Stomach smooth muscle (tissue), 2 donors: ENCODE measurements at regions not wholly inside any gene's neighbourhood (a gene's known extent, or its start where the extent isn't known, plus 50 kb on each side); places are given as distances from the start of the nearest gene placed in this dataset.

Experiments
- H3K27ac ChIP-seq: one replicate; pipeline ENCODE4 v1.7.0; 2013; ENCODE audit warnings: mild to moderate bottlenecking, low read length, inconsistent platforms
- H3K27me3 ChIP-seq, 2 donors: one replicate each; pipeline ENCODE4 v1.7.0; 2013; ENCODE audit warnings: low read length in 2 of 2; ENCODE audit not compliant: insufficient read depth in 2 of 2, control insufficient read depth in 1 of 2
- H3K36me3 ChIP-seq, 2 donors: one replicate each; pipeline ENCODE4 v1.7.0; 2013; ENCODE audit warnings: low read length in 2 of 2; ENCODE audit not compliant: control insufficient read depth in 2 of 2, insufficient read depth in 2 of 2
- H3K4me1 ChIP-seq: one replicate; pipeline ENCODE4 v1.7.0; 2013; ENCODE audit warnings: low read length; ENCODE audit not compliant: control insufficient read depth, insufficient read depth
- H3K4me3 ChIP-seq, 2 donors: one replicate each; pipeline ENCODE4 v1.7.0; 2013; ENCODE audit warnings: low read length in 2 of 2
- H3K9ac ChIP-seq, 2 donors: one replicate each; pipeline ENCODE4 v1.7.0; 2013; ENCODE audit warnings: low read length in 2 of 2, mild to moderate bottlenecking in 1 of 2
- H3K9me3 ChIP-seq, 2 donors: one replicate each; pipeline ENCODE4 v1.7.0; 2013; ENCODE audit warnings: low read length in 2 of 2; ENCODE audit not compliant: control insufficient read depth in 2 of 2
- donor health status: healthy.
- donor health status: Pancreatic carcinoma.

GRCh38 chr1:168917796-168918195 is 188.7 kb upstream of the ATP1B1 start:
- Histone ChIP-seq H3K27me3 (no peaks in the 10 kb centered on the region), H3K4me3 (no peak overlapping the region), H3K9me3 (no peaks in the 10 kb centered on the region), H3K9ac (no peak overlapping the region), H3K4me1 (no peaks in the 10 kb centered on the region), H3K27ac (no peak overlapping the region), H3K36me3 (no peaks in the 10 kb centered on the region)

DNA sequence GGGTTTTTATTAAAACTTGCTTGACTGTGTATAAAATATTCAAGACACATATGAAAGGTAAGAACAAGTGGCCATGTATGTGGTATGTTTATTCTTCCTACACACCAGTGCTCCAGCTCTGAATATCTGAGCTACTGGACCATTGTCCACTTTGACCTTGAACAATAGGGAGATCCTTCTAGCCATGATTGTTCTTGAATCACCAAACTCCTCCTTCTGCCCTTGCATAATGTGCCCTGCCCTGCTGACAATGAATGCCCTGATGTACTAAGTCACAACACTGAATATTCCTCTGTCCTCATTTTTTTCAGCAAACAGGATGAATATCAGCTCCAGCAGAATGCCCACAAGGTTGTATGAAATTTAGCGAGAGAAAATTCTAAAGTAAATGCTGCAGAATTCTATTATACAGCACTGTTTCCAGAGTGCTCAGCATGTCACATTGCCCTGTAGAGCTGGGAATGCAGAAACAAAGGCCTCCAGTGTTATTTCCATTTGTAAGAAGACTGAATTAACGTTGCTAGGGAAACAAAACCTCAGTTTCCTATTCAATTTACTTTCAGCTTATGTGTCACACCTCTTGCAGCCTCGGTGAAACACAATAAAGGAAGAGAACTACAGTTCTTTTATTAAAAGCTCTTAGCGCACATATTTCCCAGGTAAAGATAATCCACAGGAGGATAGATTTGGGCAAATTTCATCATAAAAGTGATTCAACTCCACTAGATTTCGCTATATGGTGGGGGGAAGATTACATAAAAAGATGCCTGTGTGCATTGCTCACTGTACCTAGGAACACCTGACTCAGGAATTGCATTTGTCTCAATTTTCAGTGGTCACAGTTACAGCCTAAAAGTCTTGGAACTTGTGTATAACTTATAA is 187.4 kb upstream of the ATP1B1 start:
- H3K36me3 ChIP-seq, result no peaks in the 10 kb centered on the region
- H3K27ac ChIP-seq, result no peak overlapping the region
- no peaks in the 10 kb centered on the region for H3K27me3 ChIP-seq
- H3K4me1 ChIP-seq, result no peaks in the 10 kb centered on the region
- H3K9me3 ChIP-seq, result no peaks in the 10 kb centered on the region
- no peak overlapping the region for H3K4me3 ChIP-seq
- H3K9ac ChIP-seq, result no peak overlapping the region

DNA sequence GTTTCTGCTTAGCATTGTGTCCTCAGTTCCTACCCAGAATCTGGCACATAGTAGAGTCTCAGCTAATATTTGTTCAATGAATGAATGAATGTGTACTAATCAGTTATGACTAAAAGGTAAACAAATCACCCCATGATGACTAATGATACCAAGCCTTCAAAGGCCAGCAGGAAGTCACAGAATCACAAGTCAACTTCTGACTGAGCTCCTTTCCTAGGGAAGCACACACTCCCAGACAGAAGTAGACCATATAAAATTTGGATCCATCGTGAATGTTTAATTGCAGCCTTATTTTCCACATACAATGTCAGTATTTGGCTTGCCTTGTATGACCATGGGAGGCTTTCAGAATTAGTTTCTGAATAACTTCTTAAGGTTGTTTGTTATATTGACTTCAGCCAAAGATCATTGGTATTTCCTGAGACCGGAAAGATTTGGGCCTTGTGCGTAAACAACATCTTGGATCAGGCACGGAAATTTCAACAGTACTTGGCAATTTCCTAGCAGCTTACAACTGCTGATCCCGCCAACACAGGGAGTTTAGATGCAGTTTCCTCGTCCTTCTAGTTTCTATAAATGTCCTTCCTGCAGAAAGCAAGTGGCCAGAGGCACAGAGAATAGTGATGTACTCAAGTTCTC is 185.9 kb upstream of the ATP1B1 start:
- Histone ChIP-seq H3K9me3 (no peaks in the 10 kb centered on the region), H3K36me3 (no peaks in the 10 kb centered on the region), H3K9ac (no peak overlapping the region), H3K4me3 (no peak overlapping the region), H3K27ac (no peak overlapping the region), H3K4me1 (no peaks in the 10 kb centered on the region), H3K27me3 (no peaks in the 10 kb centered on the region)

GRCh38 chr1:168921629-168922028 is 184.9 kb upstream of the ATP1B1 start:
- no peaks in the 10 kb centered on the region for H3K9me3 ChIP-seq
- no peak overlapping the region for H3K9ac ChIP-seq
- H3K27me3 ChIP-seq, result no peaks in the 10 kb centered on the region
- H3K36me3 ChIP-seq, result no peaks in the 10 kb centered on the region
- no peak overlapping the region for H3K27ac ChIP-seq
- H3K4me1 ChIP-seq, result no peaks in the 10 kb centered on the region
- H3K4me3 ChIP-seq, result peak overlapping the region in 1 of 2 donors; percentile 9

DNA sequence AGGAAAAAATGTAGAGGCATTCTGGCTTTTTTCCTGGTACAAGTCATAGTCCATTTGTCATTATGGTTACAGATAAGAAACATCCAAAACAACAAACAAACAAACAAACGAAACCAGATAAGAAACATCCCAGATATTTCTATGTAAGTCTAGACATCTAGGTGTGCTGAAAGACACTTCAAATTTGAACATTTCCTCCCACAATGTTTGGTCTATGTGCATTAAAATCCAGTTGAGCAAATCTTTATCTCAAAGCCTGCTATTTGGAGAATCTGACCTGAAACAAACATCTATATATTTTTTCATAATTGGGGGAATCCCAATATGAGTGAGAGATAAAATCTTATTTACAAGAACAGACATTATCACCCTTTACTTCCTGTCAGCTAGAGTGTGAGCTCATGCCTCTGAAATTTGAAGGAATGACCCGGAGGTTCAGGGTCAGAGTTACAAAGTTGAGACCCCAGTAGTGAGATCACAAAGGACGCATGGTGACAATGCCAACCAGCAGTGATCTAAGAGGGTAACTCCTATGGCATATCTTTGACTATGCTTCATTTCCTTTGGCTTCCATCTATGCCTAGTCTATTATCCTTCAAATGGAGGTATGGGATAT is 182.9 kb upstream of the ATP1B1 start:
- no peaks in the 10 kb centered on the region for H3K36me3 ChIP-seq
- no peak overlapping the region for H3K27ac ChIP-seq

DNA sequence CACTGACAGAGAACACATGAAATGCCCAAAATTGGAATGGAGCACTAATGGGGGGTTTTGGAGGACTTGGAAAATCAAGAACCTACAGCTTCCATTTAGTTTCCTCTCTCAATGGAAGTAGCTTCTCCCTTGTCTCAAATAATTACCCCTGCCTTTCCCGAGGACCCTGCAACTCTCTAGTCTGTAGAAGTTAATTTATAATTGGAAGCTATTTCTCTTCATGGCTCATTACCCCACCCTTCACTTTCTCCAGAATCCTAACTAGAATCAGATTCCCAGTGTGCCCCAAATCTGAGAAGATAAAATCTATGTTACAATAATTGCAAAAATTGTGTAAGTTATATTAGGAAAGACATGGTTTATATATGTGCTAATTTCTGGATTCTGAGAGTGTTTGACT is 181.5 kb upstream of the ATP1B1 start:
- H3K4me1 ChIP-seq, result no peaks in the 10 kb centered on the region
- H3K27ac ChIP-seq, result no peak overlapping the region
- H3K9me3 ChIP-seq, result no peaks in the 10 kb centered on the region
- no peaks in the 10 kb centered on the region for H3K27me3 ChIP-seq
- no peaks in the 10 kb centered on the region for H3K36me3 ChIP-seq
- H3K4me3 ChIP-seq, result no peak overlapping the region
- H3K9ac ChIP-seq, result no peak overlapping the region

More for the DNA sequence above, 182.9 kb upstream of the ATP1B1 start:
- H3K9ac ChIP-seq, result no peak overlapping the region
- no peaks in the 10 kb centered on the region for H3K27me3 ChIP-seq
- no peak overlapping the region for H3K4me3 ChIP-seq
- no peaks in the 10 kb centered on the region for H3K9me3 ChIP-seq
- H3K4me1 ChIP-seq, result no peaks in the 10 kb centered on the region

GRCh38 chr1:168926236-168926635 is 180.3 kb upstream of the ATP1B1 start:
- Histone ChIP-seq H3K9ac (no peak overlapping the region), H3K9me3 (no peaks in the 10 kb centered on the region), H3K4me1 (no peaks in the 10 kb centered on the region), H3K27me3 (no peaks in the 10 kb centered on the region), H3K27ac (no peak overlapping the region), H3K36me3 (no peaks in the 10 kb centered on the region), H3K4me3 (no peak overlapping the region)

DNA sequence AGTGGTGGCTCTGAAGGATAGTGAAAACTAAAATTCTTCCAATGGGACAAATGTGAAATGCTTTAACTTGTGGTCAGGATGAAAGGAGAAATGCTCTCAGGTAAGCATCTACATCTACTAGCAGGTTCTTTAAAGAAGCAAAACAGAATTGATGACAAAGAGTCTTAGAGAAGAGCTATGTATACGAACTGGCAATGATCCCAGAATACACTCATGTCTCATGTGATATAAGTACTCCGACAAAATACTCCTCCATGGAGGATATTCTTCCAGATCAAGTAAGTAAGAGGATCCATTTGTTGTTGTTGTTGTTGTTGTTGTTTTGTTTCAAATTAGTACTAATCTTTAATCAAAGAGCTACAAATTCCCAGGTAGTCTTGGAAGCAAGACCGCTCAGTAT is 174.0 kb upstream of the ATP1B1 start:
- Histone ChIP-seq H3K36me3 (no peaks in the 10 kb centered on the region), H3K27ac (no peak overlapping the region), H3K4me3 (no peak overlapping the region), H3K27me3 (no peaks in the 10 kb centered on the region), H3K9ac (no peak overlapping the region), H3K9me3 (no peaks in the 10 kb centered on the region), H3K4me1 (no peaks in the 10 kb centered on the region)

DNA sequence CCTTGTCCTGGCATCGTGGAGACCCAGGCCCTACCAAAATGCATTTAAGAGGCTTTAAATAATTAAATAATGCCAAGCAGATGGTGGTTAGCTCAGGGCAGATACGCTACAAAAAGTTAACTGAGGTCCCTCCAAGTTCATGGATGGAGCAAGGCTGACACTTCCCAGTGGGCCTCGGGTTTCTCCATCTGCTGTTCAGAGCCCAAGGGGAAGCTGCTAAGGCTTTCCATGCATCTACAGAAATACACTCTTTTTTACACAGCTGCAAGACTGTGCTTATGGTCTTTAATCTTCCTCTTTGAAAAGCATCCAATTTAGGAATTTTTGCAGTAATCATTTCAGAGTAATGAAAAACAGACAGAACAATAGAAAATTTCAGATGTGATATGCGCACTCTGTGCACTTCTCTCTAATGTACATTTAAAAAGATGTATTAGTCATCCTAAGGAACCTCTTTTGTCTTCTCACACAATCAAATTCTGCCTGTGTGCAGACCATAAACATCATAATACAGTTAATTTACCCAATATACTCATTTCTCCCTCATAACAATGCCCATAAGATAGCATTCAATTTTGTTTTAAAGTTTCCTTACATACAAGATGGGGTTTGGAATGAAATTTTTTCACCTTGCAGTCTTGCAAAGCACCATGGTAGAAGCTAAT is 173.2 kb upstream of the ATP1B1 start:
- H3K9ac ChIP-seq, result no peak overlapping the region
- no peaks in the 10 kb centered on the region for H3K36me3 ChIP-seq
- no peak overlapping the region for H3K27ac ChIP-seq
- no peaks in the 10 kb centered on the region for H3K9me3 ChIP-seq
- H3K27me3 ChIP-seq, result no peaks in the 10 kb centered on the region
- H3K4me1 ChIP-seq, result no peaks in the 10 kb centered on the region
- H3K4me3 ChIP-seq, result no peak overlapping the region

- H3K4me3 ChIP-seq, result no peak overlapping the region
- no peak overlapping the region for H3K9ac ChIP-seq
- no peaks in the 10 kb centered on the region for H3K36me3 ChIP-seq
- H3K9me3 ChIP-seq, result no peaks in the 10 kb centered on the region
- H3K4me1 ChIP-seq, result no peaks in the 10 kb centered on the region
- no peak overlapping the region for H3K27ac ChIP-seq
- no peaks in the 10 kb centered on the region for H3K27me3 ChIP-seq
These were observed 167.2 kb upstream of the ATP1B1 start for GRCh38 chr1:168939110-168939946.
